ENCODE measurements at regions not wholly inside any gene's neighbourhood (a gene's known extent, or its start where the extent isn't known, plus 50 kb on each side); places are given as distances from the start of the nearest gene placed in this dataset.

DNA sequence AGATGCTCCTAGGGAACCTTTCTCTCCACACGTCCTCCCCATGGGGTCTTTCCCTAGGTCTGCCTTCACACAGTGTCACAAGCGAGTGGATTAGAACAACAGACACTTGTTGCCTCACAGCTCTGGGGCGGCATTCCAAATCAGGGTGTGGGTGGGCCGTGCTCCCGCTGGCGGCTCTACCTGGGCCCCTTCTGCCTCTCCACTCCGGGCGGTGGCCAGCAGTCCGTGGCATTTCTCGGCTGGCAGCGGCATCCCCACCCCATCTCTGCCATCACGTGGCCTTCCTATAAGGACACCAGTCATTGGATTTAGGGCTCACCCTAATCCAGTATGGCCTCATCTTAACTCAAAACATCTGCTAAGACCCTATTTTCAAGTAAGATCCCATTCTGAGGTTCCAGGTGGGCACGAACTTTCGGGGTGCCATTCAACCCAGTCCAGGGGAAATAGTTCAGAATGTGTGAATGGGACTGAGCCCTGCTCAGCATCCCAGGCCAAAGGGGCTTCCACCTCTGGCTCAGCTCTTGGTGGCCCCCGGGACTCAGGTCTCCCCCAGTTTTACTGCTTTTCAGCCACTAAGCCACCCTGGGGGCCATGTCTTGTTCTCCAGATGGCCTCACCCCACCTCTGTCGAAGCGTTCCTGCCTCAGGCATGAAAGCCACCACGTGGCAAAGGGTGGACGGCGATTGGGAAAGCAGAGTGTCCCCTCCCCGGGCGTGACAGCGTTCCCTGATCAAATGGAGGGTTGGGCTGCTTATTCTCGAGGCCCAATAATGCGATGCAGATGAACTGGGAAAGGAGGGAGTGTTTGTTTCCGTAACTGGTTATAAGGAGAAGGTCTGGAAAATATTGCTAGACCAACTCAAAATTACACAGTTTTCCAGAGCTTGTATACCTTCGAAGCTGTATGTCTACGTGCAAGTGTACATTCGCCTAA is 350.0 kb downstream of the GLRX3 start:
- no peak for DNase-seq (ENCODE audit: low spot score)

DNA sequence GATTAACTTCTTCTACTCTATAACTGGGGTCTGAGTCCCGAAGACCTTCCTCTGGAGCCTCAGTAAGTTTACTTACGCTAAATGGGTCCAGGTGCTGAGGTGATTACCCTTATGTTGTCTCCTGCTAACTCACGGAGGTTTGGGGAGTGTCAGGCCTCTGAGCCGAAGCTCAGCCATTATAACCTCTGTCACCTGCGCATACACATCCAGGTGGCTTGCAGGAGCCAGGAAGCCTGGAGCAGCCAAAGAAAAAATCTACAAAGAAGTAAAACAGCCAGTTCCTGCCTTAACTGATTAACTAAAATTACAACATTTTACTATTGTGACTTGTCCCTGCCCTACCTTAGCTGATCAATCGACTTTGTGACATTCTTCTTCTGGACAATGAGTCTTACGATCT is 350.7 kb downstream of the GLRX3 start:
- no peak for DNase-seq (ENCODE audit: low spot score)

DNA sequence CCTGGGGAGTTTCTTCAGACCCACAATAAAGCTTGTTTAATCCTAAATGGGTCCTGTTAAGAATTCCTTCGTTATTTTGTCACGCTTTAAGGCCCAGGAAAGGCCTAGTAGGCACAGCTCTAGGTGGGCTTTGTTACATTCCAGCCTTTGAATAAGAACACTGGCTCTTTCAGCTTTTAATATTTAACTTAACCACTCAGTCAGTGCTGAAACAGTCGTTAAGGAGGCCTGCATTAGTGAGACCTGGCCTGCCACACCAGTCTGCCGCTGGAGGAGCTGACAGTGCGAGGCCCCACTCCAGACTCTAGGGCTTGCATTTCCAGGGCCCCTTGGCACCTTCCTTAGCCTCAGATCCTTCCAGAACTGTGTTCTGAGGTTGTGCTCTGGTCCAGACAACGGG is 351.4 kb downstream of the GLRX3 start:
- no peak for DNase-seq (ENCODE audit: low spot score)

DNA sequence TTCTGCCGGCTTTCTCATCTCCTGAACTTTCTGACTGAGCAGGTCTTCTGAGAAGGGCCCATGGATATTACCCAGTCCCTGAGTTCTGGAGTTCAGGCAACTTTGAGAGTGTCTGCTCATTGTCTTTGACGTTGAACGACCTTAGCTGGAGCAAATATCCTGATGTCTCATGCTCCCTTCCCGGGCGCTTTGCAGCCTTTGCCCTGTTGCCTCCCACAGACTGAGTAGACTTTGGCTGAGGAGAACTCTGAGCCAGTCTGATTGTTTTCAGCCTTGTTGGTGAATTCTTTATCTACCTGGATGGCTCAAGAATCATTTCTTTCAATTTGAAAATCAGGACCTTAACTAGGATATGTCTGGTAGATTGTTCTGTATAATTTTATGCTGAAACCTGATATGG is 353.7 kb downstream of the GLRX3 start:
- DNase-seq (ENCODE audit: low spot score): no peak

DNA sequence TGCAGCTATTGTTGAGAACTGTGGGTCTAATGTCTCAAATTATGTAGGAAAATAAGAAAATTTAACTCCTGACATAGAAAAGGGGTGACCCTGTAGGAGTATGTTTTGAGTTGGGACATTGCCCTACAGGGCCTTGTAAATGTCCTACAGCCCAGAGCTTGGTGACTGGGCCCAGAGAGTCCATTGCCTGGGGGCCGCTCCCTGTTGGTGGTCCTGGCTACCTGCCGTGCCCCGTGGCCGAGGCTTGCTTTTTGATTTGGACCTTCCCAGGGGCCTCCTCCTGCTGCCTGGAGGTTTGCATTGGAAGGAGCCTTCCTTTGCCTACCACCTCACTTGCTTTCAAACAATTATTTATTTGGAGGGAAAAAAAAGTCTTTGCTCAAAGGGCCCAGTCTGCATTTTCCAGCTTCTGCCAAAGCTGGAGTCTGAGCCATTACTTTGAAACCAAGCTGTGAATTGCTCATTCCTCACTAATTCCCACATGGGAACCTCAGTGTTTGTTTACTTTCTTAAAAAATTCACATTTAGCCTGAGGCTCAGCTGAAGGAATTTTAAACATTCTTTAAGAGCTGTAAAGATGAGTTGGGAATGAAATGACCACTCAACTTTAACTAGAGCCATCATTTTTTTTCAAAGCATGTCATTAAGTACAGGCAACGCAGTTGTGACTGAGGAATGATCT is 355.0 kb downstream of the GLRX3 start:
- no peak for DNase-seq (ENCODE audit: low spot score)

DNA sequence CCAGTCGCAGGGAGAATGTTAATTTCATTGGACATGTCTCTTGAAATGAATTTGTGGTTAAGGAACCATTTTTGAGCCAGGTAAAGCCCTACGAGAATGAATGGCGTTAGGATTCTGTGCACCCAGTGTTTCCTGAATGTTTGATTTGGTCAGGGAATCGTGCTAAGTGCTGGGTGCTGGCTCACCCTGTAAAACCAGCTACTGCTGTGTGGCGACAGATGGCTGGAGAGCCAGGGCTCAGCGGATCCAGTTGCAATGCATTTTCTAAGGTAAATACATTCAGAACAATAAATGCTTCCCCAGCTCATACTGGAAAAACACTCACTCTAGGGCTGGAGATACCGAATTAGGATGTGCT is 355.5 kb downstream of the GLRX3 start:
- DNase-seq (ENCODE audit: low spot score): no peak

DNA sequence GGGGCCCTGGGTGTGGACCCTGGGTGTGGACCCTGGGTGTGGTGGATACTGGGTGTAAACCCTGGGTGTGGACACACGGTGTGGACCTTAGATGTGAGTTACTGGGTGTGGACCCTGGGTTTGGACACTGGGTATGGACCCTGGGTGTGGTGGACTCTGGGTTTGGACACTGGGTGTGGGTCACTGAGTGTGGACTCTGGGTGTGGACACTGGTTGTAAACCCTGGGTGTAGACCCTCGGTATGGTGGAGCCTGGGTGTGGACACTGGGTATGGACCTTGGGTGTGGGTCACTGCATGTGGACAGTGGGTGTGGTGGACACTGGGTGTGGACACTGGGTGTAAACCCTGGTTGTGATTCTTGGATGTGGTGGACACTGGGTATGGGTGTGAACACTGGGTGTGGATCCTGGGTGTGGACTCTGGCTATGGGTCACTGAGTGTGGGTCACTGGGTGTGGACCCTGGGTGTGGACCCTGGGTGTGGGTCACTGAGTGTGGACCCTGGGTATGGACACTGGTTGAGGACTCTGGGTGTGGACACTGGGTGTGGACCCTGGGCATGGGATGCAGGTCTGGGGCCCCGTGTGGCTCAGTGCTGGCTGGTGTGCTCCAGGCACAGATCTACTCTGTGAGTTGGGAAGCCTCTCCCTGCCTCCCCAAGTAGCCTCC is 356.2 kb downstream of the GLRX3 start:
- DNase-seq (ENCODE audit: low spot score): no peak

DNA sequence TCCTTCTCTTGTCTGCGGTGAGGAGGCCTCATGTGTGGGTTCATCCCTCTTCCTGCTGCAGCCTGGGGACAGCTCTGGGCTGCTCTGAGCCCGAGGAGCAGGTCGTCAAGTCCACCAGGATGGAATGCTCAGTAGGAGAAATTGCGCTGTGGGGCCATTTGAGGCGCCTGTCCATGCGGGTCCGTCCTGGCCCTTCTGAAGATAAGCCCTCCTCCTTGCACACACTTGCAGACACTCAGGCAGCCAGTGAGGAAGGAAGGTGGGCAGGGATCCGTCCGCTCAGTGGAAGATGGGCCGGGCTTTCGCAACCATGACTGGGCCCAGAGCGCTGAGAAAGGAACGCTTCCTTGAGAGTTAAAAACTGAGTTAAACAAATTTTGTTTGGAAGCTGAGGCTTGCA is 356.8 kb downstream of the GLRX3 start:
- no peak for DNase-seq (ENCODE audit: low spot score)

DNA sequence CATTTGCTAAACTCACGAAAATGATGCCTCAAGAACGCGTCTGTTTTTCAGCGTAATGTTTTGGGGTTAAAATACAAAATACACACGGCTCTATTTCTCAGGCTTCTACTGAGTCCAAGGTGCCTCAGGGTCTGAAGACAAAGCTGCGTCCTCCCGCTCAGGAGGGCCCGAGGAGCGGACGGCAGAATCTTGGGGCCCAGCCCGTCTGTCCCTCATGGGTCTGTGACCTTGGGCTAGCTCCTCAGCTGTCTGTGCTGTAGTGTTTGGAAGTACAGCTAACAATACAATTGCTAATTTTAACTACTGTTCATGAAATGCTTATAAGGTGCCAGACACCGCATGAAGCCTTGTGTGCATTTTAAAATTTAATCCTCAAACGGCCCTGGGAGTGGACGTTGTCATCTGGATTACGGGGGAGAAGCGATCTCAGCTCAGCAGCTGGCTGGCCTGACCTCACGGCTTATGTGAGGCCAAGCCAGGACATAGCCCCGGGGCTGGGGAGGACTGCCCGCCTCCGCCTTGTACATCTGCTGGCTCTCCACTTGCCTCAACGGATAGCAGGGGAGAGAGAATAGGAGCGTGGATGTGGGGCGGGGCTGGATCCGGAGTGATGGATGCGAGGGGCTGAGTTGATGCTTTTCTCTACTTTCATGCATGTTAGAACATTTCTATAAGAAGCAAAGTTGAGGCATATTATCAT is 357.4 kb downstream of the GLRX3 start:
- DNase-seq (ENCODE audit: low spot score): no peak

DNA sequence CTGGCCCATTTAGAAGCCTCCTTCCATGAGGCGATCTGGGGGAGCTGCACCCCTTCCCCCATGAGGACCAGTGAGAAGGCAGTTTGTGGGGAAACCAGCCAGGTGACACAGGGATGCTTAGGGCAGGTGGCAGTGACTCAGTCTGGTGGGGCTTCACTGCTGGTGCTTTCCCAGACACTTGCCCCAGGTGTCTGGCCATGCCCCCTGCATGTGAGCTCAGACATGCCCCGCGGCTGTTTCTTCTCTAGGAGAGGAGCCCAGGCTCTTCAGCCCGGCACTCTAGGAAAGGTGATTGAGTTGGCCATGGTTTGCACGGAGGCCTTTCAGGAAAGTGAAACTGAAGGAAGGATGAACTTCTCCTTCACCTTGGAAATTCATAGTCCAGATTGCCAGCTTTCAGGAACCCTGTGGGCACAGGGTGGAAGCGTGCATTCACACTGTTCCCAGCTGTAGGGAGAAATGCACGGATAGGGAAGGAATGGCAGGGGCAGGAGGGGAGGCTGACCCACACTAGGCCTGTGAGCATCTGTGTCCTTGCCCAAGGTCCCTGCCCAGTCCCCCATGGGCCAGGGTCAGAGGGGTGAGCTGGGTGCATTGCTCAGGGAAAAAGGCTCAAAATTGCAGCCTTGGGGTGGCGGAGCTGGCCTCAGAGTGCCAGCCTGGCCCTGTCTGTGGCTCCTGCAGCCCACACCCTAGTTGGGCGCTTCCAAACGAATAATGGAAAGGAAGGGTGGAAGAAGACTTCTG is 359.1 kb downstream of the GLRX3 start:
- no peak for DNase-seq (ENCODE audit: low spot score)

DNA sequence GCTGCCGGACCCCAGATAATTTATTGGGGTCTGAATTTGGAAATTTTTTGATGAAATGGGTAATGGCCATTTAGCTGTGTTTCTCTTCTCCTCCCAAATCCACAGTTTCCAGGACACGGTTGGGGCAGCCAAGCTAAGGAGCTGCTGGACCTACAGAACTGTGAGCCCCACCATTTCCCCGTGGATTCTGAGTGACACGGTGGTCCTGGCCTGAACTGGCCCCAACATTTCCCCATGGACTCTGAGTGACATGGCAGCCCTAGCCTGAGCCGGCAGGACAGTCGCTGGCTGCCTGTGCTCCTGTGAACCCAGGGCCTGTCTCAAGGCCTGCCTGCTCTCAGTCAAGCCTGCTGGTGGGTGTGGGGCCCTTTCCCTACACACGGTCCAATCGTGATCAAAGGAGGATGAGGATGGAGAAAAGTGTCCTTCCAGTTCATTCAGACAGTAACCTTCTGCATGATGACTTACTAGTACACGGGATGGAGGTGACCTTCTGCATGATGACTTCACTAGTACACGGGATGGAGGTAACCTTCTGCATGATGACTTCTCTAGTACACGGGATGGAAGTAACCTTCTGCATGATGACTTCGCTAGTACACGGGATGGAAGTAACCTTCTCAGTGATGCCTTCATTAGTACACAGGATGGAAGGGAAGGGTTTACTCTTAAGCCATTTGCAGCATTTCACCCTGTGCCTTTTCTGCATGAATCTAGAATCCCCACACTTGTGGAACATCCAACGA is 359.9 kb downstream of the GLRX3 start:
- DNase-seq (ENCODE audit: low spot score): peak; percentile 5

DNA sequence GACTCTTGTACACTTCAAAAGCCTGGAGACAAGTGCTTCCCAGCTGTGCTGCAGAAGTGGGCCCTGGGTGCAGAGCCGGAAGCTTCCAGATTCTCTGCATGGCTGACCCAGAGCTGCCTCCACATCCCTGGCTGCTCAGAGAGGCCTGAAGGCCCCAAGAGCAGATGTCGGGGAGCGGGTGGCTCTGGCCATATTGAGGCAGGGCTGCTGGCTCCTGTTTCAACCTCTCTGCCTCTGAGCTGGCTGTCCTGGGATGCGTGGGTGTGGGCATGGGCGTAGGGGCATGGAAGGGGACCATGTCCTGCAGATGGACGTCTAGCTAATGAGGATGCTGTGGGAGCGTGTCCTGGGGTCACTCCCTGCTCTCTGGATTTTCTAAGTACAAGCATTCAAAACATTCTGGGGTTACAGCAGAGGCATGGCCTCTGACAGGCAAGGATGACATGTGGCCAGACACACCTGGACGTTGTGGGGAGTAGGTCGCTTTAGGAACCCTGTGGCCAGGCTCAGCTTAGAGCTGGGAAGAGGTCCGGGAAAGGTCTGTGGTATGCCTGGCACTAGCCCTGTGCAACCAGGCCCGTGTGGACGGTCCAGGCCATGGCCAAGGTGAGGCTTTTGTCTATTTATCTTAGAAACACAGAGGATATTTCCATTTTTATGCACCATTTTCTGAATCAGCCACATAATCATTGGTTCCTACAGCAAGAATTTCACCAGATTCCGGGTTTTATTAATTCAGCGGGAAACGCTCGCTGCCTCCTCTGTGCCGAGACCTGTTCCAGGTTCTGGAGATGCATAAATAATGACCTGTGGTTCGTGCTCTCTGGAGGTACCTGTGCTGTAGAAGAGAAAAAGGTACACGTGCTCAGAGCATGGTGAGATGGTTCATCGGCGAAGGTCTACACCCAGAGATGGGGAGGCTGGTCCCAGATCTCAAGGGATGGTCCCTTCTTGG is 361.1 kb downstream of the GLRX3 start:
- no peak for DNase-seq (ENCODE audit: low spot score)

DNA sequence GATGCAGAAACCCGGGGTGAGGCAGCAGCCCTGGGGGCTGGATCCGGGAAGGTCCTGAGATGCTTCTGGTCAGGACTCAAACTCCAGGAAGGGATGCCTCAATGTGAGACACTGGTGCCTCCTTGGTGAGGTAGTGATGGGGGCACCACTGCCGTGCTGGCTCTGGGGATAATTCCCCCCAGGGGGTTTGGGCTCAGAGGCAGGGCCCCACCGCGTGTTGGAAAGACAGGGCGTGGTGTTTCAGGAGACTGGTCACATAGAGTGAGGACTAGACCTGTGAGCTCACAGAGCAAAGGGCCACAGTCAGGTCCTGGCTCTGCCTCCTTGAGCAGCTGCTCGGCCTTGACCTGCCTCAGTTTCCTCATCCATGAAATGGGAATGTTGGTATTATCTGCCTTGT is 361.9 kb downstream of the GLRX3 start:
- DNase-seq (ENCODE audit: low spot score): no peak

DNA sequence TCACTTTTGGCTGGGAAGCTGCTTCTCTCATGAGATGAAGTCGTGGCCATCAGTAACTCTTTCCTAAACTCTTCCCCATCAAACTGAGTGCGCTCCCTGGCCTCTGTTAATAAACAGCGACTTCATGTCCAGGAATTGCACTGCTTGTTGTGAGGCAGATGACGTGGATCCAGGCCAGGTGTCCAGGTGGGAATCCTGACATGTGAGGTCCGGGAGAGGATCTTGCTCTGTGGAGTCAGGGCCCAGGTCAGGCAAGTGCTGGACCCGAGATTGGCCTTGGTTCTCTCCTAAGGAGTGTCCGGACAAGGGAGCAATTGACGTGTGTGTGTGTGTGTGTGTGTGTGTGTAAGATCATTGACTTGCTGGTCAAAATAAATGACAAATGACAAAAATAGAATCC is 362.7 kb downstream of the GLRX3 start:
- no peak for DNase-seq (ENCODE audit: low spot score)

DNA sequence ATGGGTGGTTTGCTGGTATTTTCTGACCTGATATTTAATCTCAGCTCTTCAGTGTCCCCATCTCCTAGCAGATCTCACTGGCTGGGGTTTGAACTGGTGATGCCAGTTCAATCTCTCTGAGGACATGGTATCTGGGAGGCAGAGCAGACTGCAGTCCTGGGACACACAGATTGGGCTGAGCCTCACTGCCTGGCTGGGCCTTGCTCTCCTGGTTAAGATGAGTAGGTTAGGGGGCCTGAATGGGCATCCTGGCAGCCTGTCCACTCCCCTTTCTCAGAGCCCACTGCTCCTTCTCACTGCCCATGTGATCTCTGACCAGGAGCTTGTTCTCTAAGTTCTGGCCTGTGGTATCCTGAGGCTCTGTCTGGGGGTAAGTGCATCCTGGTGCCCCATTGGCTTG is 363.4 kb downstream of the GLRX3 start:
- DNase-seq (ENCODE audit: low spot score): no peak

DNA sequence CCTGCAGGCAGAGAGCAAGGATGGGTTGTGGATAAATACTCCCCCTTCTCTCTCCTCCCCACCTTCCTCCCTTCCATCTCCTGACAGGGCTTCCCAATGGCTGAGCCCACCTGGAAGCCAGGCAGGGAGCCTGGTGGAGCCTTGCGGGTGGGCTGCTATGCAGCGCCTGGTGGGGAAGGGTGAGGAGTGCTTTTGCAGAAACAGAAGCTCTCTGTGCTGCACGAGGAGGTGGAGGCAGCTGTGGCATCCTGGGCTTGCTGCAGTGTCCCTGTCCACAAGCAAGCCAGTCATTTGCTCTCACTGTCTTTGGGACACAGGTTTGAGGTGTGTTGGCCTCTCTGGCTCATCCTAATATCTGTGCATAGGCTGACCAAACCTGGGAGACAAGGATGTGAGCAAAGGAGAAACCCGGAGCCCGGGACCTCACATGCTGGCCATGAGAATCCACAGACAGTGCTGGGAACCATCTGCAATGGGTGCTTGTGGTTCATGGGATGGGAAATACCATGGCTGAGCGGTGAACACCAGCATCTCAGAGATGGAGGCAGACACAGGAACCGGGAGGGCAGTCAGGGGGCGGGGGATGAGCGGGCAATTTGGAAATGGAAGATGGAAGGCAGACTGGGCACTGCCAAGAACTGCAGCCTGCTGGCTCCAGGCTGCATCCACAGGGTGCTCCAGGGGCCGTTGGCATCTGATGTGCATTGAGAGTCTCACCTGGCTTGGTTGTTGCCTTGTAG is 364.2 kb downstream of the GLRX3 start:
- DNase-seq (ENCODE audit: low spot score): no peak

DNA sequence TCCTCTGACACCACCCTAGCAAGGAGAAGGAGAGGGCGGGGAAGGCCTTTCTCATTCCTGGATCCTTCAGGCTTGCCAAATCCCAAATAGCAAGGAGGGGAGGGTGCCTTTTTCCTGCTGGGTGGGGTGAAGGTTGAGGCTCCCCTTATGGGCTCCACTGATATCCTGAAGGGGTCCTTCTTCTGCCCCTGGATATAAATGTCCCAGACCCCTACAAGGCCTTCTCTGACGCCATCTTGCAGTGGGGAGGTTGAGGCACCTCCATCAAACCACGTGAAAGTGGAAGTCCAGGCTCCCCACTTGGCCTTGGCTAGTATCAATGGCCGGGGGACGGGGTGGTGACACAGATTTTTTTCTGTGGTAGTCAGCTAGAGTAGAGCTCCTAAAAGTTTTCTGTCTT is 371.3 kb downstream of the GLRX3 start:
- no peak for DNase-seq (ENCODE audit: low spot score)

DNA sequence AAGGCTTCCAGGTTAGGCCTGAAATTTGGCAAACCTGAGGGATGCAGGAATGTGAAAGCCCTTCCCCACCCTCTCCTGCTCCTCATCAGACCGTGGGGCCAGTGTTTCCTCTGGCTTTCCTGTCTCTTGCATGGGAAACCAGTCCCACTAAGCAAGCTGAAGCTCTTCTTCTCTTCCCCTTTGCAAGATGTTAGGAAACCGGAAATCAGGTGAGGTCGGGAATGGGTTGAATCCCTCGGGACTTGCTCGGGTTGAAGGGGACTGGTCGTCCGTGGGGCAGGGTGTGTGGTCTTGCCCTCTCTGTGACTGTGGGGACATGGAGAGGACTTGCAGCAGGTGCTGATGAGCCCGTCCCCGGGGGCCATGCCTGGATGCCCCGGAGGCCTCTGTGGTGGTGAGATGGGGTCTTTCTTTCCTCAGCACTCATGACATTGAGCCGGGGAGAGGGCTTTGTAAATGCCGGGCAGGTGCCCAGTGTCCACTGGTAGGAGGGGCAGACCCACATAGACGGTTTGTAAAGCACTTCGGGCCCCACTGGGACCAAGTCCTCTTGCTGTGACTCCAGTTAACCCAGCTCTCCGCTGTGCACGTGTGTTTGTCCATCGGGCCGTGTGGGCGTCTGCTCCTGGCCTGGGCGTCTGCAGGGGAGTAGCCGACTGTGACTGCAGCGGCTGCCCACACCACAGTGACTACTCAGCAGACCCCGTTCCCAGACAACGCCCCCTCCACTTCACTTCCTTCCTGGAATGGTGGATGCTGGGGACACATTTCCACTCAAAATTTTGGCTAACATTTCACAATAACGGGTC is 373.9 kb downstream of the GLRX3 start:
- DNase-seq (ENCODE audit: low spot score): no peak

All from umbilical cord (tissue), 1 donor.